ENCODE measurements at regions not wholly inside any gene's neighbourhood (a gene's known extent, or its start where the extent isn't known, plus 50 kb on each side); places are given as distances from the start of the nearest gene placed in this dataset.

DNA sequence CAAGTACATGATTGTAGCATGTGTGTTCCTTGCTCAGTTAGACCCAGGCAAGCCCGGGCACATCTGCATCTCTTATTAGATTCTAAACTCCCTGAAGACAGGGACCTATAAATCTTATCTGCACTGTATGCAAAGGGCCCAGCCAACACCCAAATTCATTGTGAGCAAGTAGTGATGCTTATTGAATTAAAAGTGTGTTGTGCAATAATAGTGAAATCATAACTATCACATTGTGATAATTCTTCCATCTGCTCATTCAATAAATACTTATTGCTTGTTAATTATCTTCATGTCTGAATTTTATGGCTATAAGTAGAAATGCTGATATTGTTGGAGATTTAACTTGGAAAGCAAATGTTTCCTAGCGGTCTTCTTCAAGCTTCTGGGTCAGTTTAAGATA lies 387.5 kb downstream of the SLC4A3 start:
- Histone ChIP-seq H3K27ac (no peak overlapping the region), H3K4me1 (no peaks in the 10 kb centered on the region), H3K36me3 (no peaks in the 10 kb centered on the region), H3K9me3 (no peaks in the 10 kb centered on the region), H3K4me3 (no peak overlapping the region), H3K27me3 (no peaks in the 10 kb centered on the region)
- TF ChIP-seq, protein P1, sequence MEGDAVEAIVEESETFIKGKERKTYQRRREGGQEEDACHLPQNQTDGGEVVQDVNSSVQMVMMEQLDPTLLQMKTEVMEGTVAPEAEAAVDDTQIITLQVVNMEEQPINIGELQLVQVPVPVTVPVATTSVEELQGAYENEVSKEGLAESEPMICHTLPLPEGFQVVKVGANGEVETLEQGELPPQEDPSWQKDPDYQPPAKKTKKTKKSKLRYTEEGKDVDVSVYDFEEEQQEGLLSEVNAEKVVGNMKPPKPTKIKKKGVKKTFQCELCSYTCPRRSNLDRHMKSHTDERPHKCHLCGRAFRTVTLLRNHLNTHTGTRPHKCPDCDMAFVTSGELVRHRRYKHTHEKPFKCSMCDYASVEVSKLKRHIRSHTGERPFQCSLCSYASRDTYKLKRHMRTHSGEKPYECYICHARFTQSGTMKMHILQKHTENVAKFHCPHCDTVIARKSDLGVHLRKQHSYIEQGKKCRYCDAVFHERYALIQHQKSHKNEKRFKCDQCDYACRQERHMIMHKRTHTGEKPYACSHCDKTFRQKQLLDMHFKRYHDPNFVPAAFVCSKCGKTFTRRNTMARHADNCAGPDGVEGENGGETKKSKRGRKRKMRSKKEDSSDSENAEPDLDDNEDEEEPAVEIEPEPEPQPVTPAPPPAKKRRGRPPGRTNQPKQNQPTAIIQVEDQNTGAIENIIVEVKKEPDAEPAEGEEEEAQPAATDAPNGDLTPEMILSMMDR (IDR thresholded peaks at IDR 0.05 in 4 of 5, conservative IDR thresholded peaks at IDR 0.05 in 1 of 5), result no peak
- no peak for TF ChIP-seq POLR2A (IDR thresholded peaks at IDR 0.05)
- no peak for DNase-seq
- no peak for ATAC-seq
- in situ Hi-C loops (cut with MboI; ENCODE audit: low sequenced_read_pairs in 4 of 4), result no loop called here
- intact Hi-C loops (cut with DNase I; ENCODE audit: low total_unique reads), result no loop called here

- TF ChIP-seq, protein P1 (IDR thresholded peaks at IDR 0.05 in 4 of 5, conservative IDR thresholded peaks at IDR 0.05 in 1 of 5), result no peak
- TF ChIP-seq POLR2A (IDR thresholded peaks at IDR 0.05), result no peak
- Histone ChIP-seq H3K9me3 (no peaks in the 10 kb centered on the region), H3K27ac (no peak overlapping the region), H3K27me3 (no peaks in the 10 kb centered on the region), H3K36me3 (no peaks in the 10 kb centered on the region), H3K4me1 (no peaks in the 10 kb centered on the region), H3K4me3 (no peak overlapping the region)
- DNase-seq (no peak), ATAC-seq (no peak)
- in situ Hi-C loops (cut with MboI; ENCODE audit: low sequenced_read_pairs in 4 of 4) (no loop called here), intact Hi-C loops (cut with DNase I; ENCODE audit: low total_unique reads) (no loop called here)
Measured at GRCh38 chr2:220015576-220015975, 388.1 kb downstream of the SLC4A3 start.

DNA sequence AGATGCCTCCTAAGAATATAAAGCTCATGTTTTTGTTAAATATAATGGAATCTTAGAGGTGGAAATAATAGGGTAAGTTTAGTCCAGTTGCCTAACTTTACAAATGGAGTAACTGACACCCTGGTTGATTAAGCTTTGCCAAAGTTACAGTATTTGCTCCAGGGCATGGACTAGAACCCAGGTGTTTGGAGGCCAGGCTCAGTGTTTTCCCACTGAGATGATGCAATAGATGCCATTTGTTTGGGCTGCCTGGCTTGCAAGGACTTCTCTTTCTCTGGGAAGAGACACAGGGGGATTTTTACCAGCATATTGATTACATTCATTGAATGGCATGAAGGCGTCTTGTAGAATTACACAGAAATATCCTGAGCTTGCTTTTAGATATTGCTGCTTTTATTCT lies 397.8 kb downstream of the SLC4A3 start:
- Histone ChIP-seq H3K27me3 (no peaks in the 10 kb centered on the region), H3K4me1 (no peaks in the 10 kb centered on the region), H3K27ac (no peak overlapping the region), H3K36me3 (no peaks in the 10 kb centered on the region), H3K9me3 (no peaks in the 10 kb centered on the region), H3K4me3 (no peak overlapping the region)
- intact Hi-C loops (cut with DNase I; ENCODE audit: low total_unique reads), result no loop called here
- no peak for ATAC-seq
- TF ChIP-seq POLR2A (IDR thresholded peaks at IDR 0.05), result no peak
- TF ChIP-seq, protein P1 (IDR thresholded peaks at IDR 0.05 in 4 of 5, conservative IDR thresholded peaks at IDR 0.05 in 1 of 5), result no peak
- no peak for DNase-seq
- in situ Hi-C loops (cut with MboI; ENCODE audit: low sequenced_read_pairs in 4 of 4), result no loop called here

DNA sequence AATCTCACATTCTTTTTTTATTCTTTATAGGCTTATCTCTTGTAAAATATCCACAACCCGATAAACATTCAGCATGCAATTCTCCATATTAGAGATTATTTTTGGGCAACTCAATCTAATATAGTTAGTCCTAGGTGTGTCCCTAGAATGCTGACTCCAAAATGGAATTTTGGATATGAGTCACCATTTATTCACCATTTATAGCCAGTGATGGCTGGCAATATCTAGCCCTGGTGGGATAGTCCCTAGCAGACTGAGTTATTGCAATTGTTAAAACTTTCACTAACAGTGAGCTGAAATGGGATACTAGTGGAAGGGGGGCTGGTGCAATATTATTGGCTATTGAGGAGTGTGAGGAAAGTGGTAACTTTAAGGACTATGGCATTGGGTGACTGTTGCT lies 401.6 kb downstream of the SLC4A3 start:
- intact Hi-C loops (cut with DNase I; ENCODE audit: low total_unique reads) (no loop called here), in situ Hi-C loops (cut with MboI; ENCODE audit: low sequenced_read_pairs in 4 of 4) (no loop called here)
- Histone ChIP-seq H3K27ac (no peak overlapping the region), H3K4me3 (no peak overlapping the region), H3K9me3 (no peaks in the 10 kb centered on the region), H3K4me1 (no peaks in the 10 kb centered on the region), H3K27me3 (no peaks in the 10 kb centered on the region), H3K36me3 (no peaks in the 10 kb centered on the region)
- DNase-seq, result no peak
- TF ChIP-seq, protein P1 (IDR thresholded peaks at IDR 0.05 in 4 of 5, conservative IDR thresholded peaks at IDR 0.05 in 1 of 5), result no peak
- TF ChIP-seq POLR2A (IDR thresholded peaks at IDR 0.05), result no peak
- no peak for ATAC-seq

- ATAC-seq (no peak), DNase-seq (no peak)
- Histone ChIP-seq H3K36me3 (no peaks in the 10 kb centered on the region), H3K27me3 (no peaks in the 10 kb centered on the region), H3K4me1 (no peaks in the 10 kb centered on the region), H3K27ac (no peak overlapping the region), H3K4me3 (no peak overlapping the region), H3K9me3 (no peaks in the 10 kb centered on the region)
- in situ Hi-C loops (cut with MboI; ENCODE audit: low sequenced_read_pairs in 4 of 4), result no loop called here
- intact Hi-C loops (cut with DNase I; ENCODE audit: low total_unique reads), result no loop called here
- no peak for TF ChIP-seq POLR2A (IDR thresholded peaks at IDR 0.05)
- TF ChIP-seq, protein P1 (IDR thresholded peaks at IDR 0.05 in 4 of 5, conservative IDR thresholded peaks at IDR 0.05 in 1 of 5), result no peak
Measured at GRCh38 chr2:220033546-220033945, 406.1 kb downstream of the SLC4A3 start.

Measured in gastrocnemius medialis (tissue), 4 donors.